Rectal smooth muscle tissue (tissue), 1 donor: ENCODE measurements at regions not wholly inside any gene's neighbourhood (a gene's known extent, or its start where the extent isn't known, plus 50 kb on each side); places are given as distances from the start of the nearest gene placed in this dataset.
"Not testable (repeated sequence)": the region's sequence is repeated elsewhere in the genome, so short reads cannot be mapped to it uniquely, and the experiment has no call there.

Experiments
- H3K27ac ChIP-seq: one replicate; pipeline ENCODE4 v1.7.0; 2013; ENCODE audit warnings: low read depth, low read length, inconsistent platforms
- H3K27me3 ChIP-seq: one replicate; pipeline ENCODE4 v1.7.0; 2013; ENCODE audit warnings: low read length; ENCODE audit not compliant: control insufficient read depth, insufficient read depth
- H3K36me3 ChIP-seq: one replicate; pipeline ENCODE4 v1.7.0; 2013; ENCODE audit warnings: low read length; ENCODE audit not compliant: control insufficient read depth, insufficient read depth
- H3K4me1 ChIP-seq: one replicate; pipeline ENCODE4 v1.7.0; 2013; ENCODE audit warnings: low read length; ENCODE audit not compliant: control insufficient read depth, insufficient read depth
- H3K4me3 ChIP-seq: one replicate; pipeline ENCODE4 v1.7.0; 2013; ENCODE audit warnings: low read length
- H3K9ac ChIP-seq: one replicate; pipeline ENCODE4 v1.7.0; 2013; ENCODE audit warnings: low read length

DNA sequence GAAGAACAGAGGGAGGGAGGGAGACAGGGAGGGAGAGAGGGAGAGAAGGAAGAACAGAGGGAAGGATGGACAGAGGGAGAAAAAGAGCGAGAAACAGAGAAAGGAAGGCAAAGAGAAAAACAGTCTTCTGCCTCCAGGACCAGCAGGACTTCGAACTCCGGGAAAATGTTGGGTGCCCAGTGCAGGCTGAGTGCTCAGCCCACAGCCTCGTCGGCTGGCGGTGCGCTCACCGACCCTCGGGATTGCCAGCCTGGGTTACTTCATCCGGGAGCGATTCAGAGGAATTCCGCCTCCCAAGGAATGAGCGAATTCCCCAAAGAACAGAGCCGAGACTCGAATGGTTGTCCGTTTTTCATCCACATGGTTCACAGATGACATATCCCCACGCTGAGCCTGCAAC lies 1931.7 kb upstream of the DEFB115 start:
- not testable (repeated sequence) for H3K4me3 ChIP-seq, H3K27me3 ChIP-seq, H3K27ac ChIP-seq, H3K36me3 ChIP-seq, H3K4me1 ChIP-seq, H3K9ac ChIP-seq

DNA sequence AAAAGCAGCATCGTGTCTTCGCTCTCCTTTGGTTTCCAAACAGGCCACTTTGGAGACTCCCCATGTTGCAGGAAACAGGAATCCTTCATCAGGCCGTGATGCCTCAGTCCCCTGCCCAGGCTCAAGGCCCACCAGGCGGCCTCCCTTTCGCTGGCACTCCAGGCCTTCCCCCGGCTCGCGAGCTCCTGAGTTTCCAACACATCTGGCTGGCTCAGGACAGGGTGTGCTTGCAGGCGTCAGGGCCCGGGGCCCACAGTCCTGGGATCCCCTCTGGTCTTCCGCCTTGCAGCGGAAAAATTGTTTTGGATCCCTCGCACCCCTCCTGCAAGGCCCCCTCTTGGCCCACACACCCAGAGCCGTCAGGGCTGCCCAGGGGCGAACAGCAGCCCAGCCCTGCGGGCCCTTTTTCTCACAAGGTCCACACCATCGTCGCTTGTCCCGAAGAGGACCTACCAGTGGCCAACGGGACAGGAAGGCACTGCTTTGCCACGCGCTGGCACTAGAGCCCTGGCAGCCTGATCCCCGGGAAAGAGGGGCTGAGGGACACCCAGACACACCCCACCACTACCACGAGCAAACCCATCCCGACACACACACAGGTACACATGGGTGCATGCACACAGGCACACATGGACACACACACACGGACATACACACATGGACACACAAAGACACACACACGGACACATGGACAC lies 1930.9 kb upstream of the DEFB115 start:
- H3K27ac ChIP-seq: no peak overlapping the region
- no peak overlapping the region for H3K9ac ChIP-seq
- H3K4me1 ChIP-seq: no peaks in the 10 kb centered on the region
- no peaks in the 10 kb centered on the region for H3K27me3 ChIP-seq
- no peaks in the 10 kb centered on the region for H3K36me3 ChIP-seq
- H3K4me3 ChIP-seq: no peak overlapping the region

DNA sequence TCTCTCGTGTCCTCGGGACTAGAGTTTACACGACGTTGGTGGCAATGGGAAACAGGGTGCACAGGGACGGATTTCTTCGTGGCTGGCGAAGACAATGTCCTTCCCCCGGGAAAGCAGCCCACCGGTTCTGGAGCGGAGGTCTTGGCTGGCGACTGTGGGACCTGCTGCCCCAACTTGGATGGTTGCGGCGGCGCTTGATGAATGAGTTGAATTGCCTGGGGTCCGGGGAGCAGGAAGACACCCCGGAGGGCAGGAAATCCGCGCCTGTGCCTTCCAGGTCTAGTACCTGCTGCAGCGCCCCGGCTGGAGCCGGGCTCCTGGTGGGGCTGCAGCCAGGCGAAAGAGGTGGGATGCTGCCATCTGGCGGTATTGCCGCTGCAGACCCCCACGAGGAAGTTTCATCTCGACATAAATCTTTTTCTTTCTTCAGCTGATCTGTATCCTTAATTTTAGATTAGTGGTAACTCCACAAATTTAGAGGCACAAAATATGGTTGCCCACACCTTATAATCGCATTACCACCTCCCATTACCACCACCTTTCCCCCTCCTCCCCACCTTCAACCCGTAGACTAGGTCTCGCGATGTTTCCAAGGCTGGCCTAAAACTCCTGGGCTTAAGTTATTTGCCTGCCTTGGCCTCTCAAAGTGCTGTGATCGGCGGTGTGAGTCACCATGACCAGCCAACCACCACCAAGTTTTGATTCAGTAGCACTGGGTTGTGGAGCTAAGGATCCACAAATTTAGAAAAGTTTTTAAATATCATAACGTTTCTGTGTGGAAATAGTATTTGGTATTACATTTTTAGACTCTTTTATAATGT lies 1929.7 kb upstream of the DEFB115 start:
- not testable (repeated sequence) for H3K36me3 ChIP-seq, H3K27me3 ChIP-seq, H3K4me3 ChIP-seq, H3K27ac ChIP-seq, H3K9ac ChIP-seq, H3K4me1 ChIP-seq

DNA sequence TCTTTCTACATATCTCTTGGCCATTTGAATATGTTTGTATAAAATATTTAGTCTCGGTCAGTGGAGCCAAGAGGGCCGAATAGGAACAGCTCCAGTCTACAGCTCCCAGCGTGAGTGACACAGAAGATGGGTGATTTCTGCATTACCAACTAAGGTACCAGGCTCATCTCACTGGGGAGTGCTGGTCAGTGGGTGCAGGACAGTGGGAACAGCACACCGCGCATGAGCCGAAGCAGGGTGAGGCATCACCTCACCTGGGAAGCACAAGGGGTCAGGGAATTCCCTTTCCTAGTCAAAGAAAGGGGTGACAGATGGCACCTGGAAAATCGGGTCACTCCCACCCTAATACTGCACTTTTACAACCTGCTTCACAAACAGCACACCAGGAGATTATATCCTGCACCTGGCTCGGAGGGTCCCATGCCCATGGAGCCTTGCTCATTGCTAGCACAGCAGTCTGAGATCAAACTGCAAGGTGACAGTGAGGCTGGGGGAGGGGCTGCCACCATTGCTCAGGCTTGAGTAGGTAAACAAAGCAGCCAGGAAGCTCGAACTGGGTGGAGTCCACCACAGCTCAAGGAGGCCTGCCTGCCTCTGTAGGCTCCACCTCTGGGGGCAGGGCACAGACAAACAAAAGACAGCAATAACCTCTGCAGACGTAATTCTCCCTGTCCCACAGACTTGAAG lies 1926.9 kb upstream of the DEFB115 start:
- H3K27ac ChIP-seq, H3K4me1 ChIP-seq, H3K9ac ChIP-seq, H3K4me3 ChIP-seq, H3K36me3 ChIP-seq, H3K27me3 ChIP-seq: not testable (repeated sequence)

DNA sequence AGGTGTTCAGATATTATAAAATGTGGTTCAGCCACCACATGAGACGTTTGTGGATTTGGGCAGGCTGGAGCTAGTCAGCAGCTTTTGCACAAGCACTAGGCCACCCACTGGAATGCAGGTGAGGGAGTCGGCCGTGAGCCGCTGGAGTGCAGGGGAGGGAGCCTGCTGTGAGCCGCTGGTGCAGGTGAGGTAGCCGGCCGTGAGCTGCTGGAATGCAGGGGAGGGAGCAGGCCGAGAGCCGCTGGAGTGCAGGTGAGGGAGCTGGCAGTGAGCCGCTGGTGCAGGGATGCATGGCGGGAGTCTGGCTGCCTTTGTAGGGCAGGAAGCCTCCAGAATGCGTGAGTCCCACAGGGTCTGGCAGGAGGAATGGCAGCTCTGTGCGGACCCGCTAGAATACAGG lies 1907.6 kb upstream of the DEFB115 start:
- no peak overlapping the region for H3K4me3 ChIP-seq
- no peaks in the 10 kb centered on the region for H3K4me1 ChIP-seq

DNA sequence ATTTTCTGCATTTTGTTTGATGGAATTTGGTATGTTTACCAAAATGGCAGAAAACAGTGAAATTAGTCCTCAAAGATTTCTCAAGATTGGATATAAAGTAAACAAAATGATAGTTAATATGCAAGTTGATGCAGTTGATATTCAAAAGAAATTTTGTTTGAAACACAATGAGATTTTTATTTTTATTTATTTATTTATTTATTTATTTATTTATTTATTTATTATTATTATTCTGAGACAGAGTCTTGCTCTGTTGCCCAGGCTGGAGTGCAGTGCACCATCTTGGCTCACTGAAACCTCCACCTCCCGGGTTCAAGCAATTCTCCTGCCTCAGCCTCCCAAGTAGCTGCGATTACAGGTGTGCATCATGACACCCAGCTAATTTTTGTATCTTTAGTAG lies 1881.5 kb upstream of the DEFB115 start:
- H3K27me3 ChIP-seq, H3K36me3 ChIP-seq, H3K4me3 ChIP-seq, H3K9ac ChIP-seq, H3K27ac ChIP-seq, H3K4me1 ChIP-seq: not testable (repeated sequence)

More for the DNA sequence above, 1907.6 kb upstream of the DEFB115 start:
- no peak overlapping the region for H3K9ac ChIP-seq
- H3K36me3 ChIP-seq: no peaks in the 10 kb centered on the region
- no peaks in the 10 kb centered on the region for H3K27me3 ChIP-seq
- H3K27ac ChIP-seq: no peak overlapping the region

DNA sequence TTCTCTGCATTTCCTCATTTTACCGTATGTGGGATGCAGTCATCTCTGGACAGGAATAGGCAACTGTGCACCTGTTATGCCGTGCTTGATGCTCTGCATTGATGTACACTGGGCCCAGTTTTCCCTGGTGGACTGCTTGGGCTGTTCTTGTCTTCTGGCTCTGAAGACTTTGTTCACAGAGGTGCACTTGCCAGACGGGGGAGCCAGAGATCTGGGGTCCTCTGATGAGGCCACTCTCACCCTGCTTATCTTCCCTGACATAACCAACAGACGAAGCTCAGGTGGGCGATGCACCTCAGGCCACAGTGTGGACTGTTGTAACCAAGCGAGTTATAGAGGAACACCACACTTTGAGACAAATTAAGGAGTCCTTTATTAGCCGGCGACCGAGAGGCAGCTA lies 1864.6 kb upstream of the DEFB115 start:
- not testable (repeated sequence) for H3K36me3 ChIP-seq, H3K4me3 ChIP-seq, H3K27me3 ChIP-seq, H3K4me1 ChIP-seq, H3K27ac ChIP-seq, H3K9ac ChIP-seq

DNA sequence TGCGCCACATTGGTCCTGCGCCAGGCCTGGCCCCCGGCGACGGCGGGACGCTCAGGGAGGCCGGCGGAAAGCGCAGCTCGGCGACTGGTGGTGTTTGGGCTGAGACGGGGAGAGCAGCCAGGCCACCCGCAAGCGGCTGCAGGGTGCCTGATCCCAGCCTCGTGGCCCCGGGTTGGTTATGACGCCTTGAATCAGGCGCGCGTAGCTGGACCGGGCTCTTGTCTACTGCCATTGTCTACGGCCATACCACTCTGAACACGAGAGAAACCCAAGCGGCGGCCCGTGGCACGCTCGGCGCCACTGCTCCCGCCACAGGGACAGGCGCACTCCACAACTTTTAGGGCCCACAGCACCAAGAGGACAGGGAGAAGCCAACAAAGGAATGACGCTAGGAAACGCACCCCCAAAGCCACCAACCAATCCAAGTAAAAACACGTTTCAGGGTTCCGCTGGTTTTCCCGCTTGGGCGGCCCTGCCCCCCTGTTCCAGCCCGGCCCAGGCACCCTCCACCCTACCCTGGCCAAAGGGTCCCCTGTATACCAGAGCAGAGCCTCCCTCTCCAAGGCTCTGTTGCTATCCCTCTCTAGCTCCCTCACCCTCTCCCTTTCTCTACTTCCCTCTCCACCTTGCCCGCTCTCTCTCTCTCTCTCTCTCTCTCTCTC lies 1849.3 kb upstream of the DEFB115 start:
- H3K36me3 ChIP-seq: no peaks in the 10 kb centered on the region
- H3K27me3 ChIP-seq: no peaks in the 10 kb centered on the region
- no peak overlapping the region for H3K9ac ChIP-seq
- no peak overlapping the region for H3K4me3 ChIP-seq
- H3K4me1 ChIP-seq: no peaks in the 10 kb centered on the region
- H3K27ac ChIP-seq: no peak overlapping the region

DNA sequence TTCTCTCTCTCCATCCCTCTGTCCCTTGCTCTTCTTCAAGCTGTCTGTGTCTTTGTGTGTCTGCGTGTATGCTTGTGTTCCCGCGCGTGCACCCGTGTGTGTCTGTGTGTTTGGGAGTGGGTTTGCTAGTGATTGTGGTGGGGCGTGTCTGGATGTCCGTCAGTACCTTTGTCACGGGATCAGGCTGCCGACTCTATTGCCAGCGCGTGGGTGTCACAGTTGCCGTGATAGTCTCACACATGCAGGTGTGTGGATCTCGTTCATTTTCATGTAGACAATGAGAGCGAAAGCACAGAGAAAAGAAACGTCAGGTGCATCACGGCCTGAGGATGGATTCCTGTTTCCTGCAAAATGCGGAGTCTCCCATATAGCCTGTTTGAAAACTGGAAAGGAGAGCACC lies 1848.8 kb upstream of the DEFB115 start:
- not testable (repeated sequence) for H3K4me3 ChIP-seq, H3K27me3 ChIP-seq, H3K36me3 ChIP-seq, H3K27ac ChIP-seq, H3K4me1 ChIP-seq, H3K9ac ChIP-seq

DNA sequence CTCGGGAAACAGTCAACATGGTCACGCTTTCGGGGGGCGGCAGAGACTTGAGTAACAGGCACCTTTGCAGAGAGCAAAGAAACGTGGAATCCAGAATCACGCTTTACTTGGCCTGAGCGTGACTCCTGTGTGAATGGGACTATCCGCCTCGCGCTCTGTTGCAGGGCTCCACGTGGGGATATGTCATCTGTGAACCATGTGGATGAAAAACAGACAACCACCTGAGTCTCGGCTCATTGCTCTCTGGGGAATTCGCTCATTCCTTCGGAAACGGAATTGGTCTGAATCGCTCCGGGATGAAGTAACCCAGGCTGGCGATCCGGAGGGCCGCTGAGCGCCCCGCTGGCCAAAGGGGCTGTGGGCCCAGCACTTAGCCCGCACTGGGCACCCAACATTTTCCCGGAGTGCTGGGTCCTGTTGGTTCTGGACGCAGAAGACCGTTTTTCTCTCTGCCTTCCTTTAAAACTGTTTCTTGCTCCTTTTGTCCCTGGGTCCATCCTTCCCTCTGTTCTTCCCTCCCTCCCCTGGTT lies 1848.2 kb upstream of the DEFB115 start:
- H3K4me3 ChIP-seq, H3K36me3 ChIP-seq, H3K27me3 ChIP-seq: not testable (repeated sequence)

DNA sequence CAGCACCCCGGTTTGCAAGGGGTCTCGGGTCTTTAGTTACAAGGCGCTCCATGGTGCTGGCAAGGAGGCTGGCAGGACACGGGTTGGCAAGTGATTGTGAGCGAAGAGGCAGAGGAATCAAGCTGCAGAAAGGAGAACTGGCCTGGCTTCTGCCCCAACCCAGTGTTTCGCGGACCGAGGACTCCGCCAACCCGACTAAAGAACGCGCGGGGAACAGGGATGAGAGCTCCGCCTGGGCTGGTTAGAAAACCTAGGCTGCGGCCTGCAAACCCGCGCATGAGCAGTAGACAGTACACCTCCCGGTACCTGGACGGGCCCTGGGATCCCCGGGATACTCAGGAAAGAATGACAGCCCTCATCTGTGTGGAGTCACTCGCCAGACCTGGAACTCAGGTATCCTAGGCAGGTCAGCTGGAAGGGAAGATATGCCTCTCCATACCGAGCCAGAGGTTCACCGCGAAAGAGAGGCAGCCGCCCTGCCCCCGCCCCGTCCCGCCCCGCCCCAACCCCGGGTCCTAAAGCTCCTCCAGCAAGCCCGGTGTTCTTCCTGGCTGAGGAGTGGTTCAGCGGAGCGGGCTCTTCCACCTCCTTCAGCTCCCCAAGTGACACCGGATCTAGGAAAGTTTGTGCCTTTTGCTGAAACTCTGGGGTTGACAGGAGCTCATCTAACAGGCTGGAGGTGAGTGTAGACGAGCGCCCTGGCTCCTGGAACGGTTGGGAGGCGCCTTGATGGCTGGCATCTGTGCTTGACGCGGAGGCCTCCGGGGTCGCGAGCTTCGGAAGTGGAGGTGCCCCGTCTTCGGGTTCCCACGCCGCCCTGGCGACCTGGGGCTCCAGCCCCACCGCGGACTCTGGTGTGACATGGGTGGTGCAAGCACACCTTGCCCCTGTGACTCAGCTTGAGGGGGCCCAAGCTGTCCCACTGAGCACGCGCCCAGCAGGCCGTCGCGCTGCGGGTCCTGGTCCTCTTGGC lies 1847.3 kb upstream of the DEFB115 start:
- no peaks in the 10 kb centered on the region for H3K36me3 ChIP-seq
- H3K9ac ChIP-seq: no peak overlapping the region
- no peak overlapping the region for H3K4me3 ChIP-seq
- H3K27me3 ChIP-seq: no peaks in the 10 kb centered on the region
- no peaks in the 10 kb centered on the region for H3K4me1 ChIP-seq
- no peak overlapping the region for H3K27ac ChIP-seq

More for the DNA sequence above, 1848.2 kb upstream of the DEFB115 start:
- H3K4me1 ChIP-seq, H3K9ac ChIP-seq, H3K27ac ChIP-seq: not testable (repeated sequence)
